GM12891 (cell line): ENCODE measurements at regions not wholly inside any gene's neighbourhood (a gene's known extent, or its start where the extent isn't known, plus 50 kb on each side); places are given as distances from the start of the nearest gene placed in this dataset.

Experiments
- POLR2A ChIP-seq: IDR thresholded peaks from 2 replicates; pipeline ENCODE4 v1.6.1; 2011; ENCODE audit warnings: low read depth, low read length, control low read depth
- POLR2AphosphoS5 ChIP-seq: IDR thresholded peaks from 2 replicates; pipeline ENCODE4 v1.6.1; 2011; ENCODE audit warnings: low read depth, low read length, control low read depth
- TAF1 ChIP-seq: IDR thresholded peaks from 2 replicates; pipeline ENCODE4 v1.6.1; 2011; ENCODE audit warnings: low read depth, low read length, control low read depth

GRCh38 chr17:79535728-79536025 lies 75.2 kb downstream of the RBFOX3 start:
- TF ChIP-seq TAF1: no peak
- TF ChIP-seq POLR2A: no peak
- TF ChIP-seq POLR2AphosphoS5: no peak
